NAMALWA (cell line): ENCODE measurements at regions not wholly inside any gene's neighbourhood (a gene's known extent, or its start where the extent isn't known, plus 50 kb on each side); places are given as distances from the start of the nearest gene placed in this dataset.

ENCODE experiments used
- DNase-seq: peaks from one replicate; pipeline ENCODE4 v3.0.0-alpha.2; 2015; ENCODE audit warnings: low spot score

DNA sequence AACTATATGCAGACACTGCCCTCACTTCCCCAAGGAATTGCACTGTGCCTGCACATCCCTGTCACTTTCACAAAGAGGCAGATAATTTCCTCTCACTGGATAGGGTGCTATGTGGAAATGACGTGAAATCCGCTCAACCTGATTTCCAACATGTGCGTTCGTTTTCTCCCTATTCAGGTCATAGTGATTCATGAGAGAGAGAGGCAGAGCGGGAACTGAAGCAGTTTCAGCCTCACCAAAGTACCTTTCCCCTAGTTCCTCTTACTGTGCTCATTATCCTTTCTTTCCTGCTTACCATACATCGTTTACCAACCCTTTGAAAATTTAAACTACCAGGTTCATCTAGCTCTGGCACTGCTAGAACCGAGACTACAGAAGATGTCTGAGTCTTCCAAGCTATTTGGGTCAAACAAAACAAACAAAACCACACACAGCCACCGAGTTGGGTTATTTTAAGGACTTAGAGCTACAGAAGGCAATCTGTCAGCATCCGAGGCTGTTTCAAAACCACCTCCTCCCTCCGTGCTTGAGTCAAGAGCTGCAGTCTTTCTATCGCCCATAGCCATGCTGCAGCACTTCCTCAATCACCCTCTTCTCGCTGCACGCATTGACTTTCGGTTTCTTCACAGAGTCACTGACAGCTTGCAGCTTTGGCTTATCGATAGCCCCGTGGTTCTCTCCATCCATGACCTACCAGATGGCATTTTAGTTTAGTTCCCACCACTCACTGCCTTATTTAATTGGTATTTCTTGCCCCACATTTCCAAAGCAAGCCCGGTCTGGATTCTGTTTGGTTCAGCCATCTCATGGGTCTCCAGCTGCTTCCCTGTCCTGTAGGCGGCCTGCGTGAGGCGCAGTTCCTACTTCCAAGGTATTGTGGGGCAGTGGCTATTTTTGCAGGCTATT is 1395.8 kb downstream of the EFNB2 start:
- peak; percentile 87 for DNase-seq

- DNase-seq, result no peak
These were observed 1396.4 kb downstream of the EFNB2 start for GRCh38 chr13:105139048-105139379.

DNA sequence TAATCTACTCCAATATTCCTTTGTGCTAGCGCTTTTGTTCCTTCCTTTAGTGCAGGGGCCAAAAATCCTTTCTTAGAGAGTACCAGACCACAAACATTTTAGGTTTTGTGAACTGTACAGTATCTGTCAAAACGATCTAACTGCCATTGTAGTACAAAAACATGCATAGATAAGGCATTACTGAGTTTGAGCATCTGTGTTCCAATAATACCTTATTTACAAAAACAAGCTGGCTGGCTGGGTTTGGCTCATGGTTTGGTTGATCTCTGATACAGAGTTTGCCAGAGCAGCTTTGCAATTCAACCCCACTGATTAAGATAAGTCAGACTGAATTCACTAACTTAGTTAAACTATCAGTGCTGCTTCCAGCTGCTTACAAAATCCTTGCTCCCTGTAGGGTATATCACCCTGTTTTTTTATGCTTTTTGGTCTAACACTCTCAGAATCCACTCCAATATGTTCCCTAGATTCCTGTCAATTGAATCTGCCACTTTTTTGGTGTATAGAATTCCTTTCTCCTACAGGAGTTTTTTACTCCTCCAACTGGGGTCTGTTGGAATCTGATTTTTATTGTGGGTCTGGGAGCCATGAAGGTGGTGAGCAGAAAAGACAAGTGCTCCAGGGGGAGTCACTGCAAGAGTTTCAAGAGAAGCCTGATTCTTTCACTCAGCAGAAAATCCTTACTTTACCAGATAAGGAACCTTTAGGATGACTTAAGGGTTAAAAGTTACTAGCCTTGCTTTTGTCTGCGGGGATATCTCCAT is 1399.4 kb downstream of the EFNB2 start:
- no peak for DNase-seq

DNA sequence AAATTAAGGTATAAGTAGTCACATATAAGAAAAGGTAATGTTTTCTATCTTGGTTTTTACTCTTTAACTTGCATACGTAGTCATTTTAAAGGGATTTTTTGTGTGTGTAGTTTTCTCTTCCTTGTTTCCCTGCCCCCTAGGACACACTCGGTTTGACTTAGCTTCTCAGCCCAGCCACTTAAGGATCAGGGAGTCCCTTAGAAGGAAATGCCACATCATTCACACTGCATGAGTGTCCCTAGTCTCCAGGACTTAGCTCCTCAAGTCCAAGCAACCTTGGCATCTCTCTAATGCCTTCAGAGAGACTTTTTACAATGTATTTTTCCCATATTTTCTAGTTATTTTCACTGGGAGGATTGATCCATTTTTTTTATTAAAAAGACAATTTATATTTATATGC is 1407.7 kb downstream of the EFNB2 start:
- no peak for DNase-seq

- DNase-seq, result no peak
These were observed 1414.2 kb downstream of the EFNB2 start for GRCh38 chr13:105121221-105121620.

- DNase-seq, result no peak
These were observed 1417.0 kb downstream of the EFNB2 start for GRCh38 chr13:105118426-105118985.

DNA sequence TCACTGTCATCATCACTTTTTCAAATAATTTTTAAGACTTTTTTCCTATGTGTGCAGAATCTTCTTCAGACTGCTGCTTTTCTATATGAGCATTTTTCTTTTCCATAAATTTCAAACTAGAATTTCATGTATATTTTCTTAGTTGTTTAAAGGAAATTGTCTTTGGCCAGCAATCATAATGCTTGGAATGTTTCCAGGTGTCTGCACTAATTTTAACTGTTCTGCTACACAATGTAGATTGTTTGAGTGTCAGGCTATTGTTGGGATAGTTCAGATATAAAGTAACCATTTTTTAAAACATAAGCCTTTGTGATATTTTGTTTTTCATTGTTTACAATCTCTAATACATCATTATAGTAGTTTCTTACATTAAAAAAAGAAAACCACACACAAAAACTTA is 1418.5 kb downstream of the EFNB2 start:
- no peak for DNase-seq

GRCh38 chr13:105112561-105112960 is 1422.9 kb downstream of the EFNB2 start:
- no peak for DNase-seq

DNA sequence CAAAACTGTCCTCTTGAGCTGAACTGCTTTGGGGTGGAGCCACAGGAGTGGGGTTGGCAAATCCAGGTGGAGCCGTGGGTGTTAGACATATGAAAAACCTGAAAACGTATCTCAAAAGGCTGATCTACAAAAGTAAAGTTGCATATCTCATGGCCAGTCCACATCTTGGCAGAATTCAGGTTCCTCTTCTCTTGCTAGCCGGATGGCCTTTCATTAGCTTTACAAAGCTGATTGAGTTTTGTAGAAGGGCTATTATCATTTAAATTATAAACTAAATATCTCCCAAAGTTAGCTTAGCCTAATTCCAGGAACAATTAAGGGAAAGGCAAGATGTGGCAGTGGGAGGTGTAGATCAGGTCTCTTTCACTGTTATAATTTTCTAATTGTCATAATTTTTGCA is 1427.7 kb downstream of the EFNB2 start:
- no peak for DNase-seq

GRCh38 chr13:105105471-105105870 is 1430.0 kb downstream of the EFNB2 start:
- no peak for DNase-seq

- no peak for DNase-seq
These were observed 1437.9 kb downstream of the EFNB2 start for GRCh38 chr13:105097521-105097920.

- DNase-seq, result no peak
These were observed 1445.4 kb downstream of the EFNB2 start for GRCh38 chr13:105089858-105090643.

DNA sequence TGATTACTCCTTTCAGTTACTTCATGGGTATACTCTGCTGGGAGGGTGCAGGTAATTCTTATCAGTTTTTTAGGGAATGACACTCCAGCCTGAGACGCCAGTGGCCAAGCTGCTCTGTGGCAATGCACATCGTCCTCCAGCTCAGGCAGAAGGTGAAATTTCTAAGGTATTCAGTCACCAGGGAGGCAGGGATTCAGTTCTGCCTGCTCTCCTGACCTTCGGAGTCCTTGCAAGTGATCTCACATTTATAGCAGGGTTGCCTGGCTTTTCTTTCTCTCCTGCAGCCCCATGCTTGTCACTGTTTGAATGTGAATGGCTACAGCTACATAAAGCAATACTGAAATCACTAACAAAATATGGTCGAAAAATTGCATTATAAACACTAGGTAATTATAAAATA is 1447.5 kb downstream of the EFNB2 start:
- no peak for DNase-seq

DNA sequence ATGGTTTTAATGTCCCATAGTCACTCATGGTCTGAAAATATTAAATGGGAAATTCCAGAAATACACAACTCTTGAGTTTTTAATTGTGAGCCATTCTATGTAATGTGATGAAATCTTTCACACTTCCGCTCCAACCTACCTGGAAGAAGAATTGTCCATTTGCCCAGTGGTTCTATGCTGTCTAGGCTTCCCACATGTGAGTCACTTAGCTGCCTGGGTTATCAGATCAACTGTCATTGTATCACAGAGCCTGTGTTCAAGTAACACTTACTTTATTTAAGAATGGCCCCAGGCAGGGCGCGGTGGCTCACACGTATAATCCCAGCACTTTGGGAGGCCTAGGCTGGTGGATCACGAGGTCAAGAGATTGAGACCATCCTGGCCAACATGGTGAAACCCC is 1450.5 kb downstream of the EFNB2 start:
- no peak for DNase-seq

GRCh38 chr13:105083992-105084391 is 1451.5 kb downstream of the EFNB2 start:
- DNase-seq, result no peak

GRCh38 chr13:105074755-105075154 is 1460.7 kb downstream of the EFNB2 start:
- DNase-seq, result no peak

GRCh38 chr13:105073041-105073440 is 1462.4 kb downstream of the EFNB2 start:
- DNase-seq, result no peak

GRCh38 chr13:105070452-105070851 is 1465.0 kb downstream of the EFNB2 start:
- DNase-seq, result no peak

DNA sequence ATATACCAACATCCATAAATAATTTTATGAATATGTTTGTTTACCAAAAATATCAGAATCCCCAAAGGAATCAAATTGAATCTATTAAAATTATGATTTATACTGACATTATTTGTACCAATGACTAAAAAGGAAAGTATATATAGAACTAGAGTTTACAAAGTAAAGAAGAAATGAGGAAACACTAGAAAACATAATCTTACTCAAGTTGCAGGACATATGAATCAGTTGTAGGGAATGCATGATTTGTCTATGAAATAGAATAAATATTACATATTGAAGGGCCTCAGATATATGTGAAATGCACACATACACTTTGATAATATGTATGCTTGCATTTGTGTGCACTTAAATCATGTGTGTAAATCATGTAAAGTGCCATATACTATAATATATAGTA is 1466.4 kb downstream of the EFNB2 start:
- no peak for DNase-seq

- DNase-seq, result no peak
These were observed 1471.8 kb downstream of the EFNB2 start for GRCh38 chr13:105063676-105064075.

GRCh38 chr13:105059786-105060185 is 1475.7 kb downstream of the EFNB2 start:
- DNase-seq, result no peak

DNA sequence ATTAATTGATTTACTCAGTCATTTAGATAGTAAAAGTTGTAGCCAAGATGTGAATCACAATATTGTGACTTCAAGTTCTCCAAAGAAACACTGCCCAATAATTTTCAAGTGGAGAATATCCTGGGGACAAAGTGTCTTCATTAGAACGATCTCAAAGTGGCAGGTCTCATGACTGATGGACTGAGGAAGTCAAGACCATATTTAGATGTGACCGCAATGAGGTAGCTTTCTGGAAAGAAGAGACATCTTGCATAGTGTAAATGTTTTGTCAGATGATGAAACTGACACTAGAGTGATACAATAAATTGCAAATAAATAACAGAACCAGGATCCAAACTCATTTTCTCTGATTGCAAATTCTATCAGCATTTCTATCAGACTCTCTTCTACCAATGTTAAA is 1476.9 kb downstream of the EFNB2 start:
- no peak for DNase-seq
